Fibroblast of pulmonary artery (primary cell): ENCODE measurements at regions not wholly inside any gene's neighbourhood (a gene's known extent, or its start where the extent isn't known, plus 50 kb on each side); places are given as distances from the start of the nearest gene placed in this dataset.

Experiments
- DNase-seq: peaks from one replicate; pipeline ENCODE4 v3.0.0-alpha.2; 2010; ENCODE audit warnings: low read depth
- H3K4me3 ChIP-seq: replicated peaks from 2 replicates; pipeline ENCODE4 v1.5.1; 2011; ENCODE audit warnings: low read depth, mild to moderate bottlenecking, control low read depth, low read length, moderate library complexity
- TF ChIP-seq, protein P1 (sequence below): IDR thresholded peaks from 2 replicates; pipeline ENCODE4 v1.5.1; 2011; ENCODE audit warnings: mild to moderate bottlenecking, control low read depth, low read length, inconsistent platforms; ENCODE audit errors: missing control alignments

DNA sequence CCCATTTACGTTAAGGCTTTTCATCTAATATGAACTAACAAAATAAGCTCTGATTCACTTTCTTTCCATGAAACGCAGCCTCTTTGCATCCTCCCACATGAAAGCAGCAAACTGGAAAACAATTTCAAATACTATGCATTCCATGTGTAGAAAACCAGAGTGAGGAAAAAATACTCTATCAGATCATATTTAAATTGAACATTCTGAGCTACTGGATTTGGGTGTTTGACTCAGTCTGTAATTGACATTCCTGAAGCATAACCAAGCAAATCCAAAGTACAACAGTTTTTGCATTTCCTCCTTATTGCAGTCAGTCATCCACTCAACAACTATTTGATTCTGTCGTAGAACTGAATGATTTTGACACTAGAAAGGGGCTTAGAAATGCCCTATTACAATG, 399.1 kb upstream of the NMUR2 start:
- DNase-seq = no peak
- TF ChIP-seq, protein P1, sequence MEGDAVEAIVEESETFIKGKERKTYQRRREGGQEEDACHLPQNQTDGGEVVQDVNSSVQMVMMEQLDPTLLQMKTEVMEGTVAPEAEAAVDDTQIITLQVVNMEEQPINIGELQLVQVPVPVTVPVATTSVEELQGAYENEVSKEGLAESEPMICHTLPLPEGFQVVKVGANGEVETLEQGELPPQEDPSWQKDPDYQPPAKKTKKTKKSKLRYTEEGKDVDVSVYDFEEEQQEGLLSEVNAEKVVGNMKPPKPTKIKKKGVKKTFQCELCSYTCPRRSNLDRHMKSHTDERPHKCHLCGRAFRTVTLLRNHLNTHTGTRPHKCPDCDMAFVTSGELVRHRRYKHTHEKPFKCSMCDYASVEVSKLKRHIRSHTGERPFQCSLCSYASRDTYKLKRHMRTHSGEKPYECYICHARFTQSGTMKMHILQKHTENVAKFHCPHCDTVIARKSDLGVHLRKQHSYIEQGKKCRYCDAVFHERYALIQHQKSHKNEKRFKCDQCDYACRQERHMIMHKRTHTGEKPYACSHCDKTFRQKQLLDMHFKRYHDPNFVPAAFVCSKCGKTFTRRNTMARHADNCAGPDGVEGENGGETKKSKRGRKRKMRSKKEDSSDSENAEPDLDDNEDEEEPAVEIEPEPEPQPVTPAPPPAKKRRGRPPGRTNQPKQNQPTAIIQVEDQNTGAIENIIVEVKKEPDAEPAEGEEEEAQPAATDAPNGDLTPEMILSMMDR = no peak
- H3K4me3 ChIP-seq = no peak overlapping the region

GRCh38 chr5:152811988-152812387, 406.9 kb upstream of the NMUR2 start:
- peak; percentile 1 for DNase-seq
- TF ChIP-seq, protein P1 = no peak

GRCh38 chr5:152813526-152813925, 408.4 kb upstream of the NMUR2 start:
- TF ChIP-seq, protein P1 = no peak
- no peak overlapping the region for H3K4me3 ChIP-seq
- DNase-seq = no peak

More at GRCh38 chr5:152811988-152812387, 406.9 kb upstream of the NMUR2 start:
- no peak overlapping the region for H3K4me3 ChIP-seq

- no peak for DNase-seq
- H3K4me3 ChIP-seq = no peak overlapping the region
- TF ChIP-seq, protein P1 = no peak
These were observed 414.8 kb upstream of the NMUR2 start for GRCh38 chr5:152819891-152820290.

- TF ChIP-seq, protein P1 = no peak
- DNase-seq = no peak
- no peak overlapping the region for H3K4me3 ChIP-seq
These were observed 419.2 kb upstream of the NMUR2 start for GRCh38 chr5:152824316-152824715.

DNA sequence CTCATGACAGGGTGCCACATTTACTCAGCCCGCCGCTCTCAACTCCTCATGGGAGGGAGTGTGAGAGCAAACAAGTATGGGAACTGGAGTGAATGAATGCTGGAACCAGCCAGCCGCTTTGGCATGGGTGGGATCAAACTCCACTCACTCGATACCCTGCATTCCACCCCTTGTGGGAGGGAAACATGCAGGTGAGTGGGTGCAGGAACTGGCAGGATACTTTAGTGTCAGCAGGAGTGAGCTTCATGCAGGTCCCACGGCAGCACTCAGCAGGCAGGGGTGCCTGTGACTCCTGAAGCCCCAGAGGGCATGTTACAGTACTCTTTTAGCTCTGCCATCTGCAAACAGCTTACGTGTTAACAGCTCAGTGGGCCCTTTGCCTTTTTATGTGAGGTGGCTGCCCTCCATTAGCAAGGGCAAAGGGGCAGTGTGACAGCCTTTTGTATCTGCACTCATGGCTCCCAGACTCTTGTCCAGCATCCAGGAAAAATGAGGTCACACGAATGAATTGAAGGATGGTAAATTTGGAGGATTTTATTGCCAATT, 433.2 kb upstream of the NMUR2 start:
- H3K4me3 ChIP-seq = no peak overlapping the region
- DNase-seq = no peak
- TF ChIP-seq, protein P1 = no peak

GRCh38 chr5:152844713-152845112, 439.6 kb upstream of the NMUR2 start:
- TF ChIP-seq, protein P1 = no peak
- H3K4me3 ChIP-seq = no peak overlapping the region
- no peak for DNase-seq
